HepG2 (cell line): ENCODE measurements at regions not wholly inside any gene's neighbourhood (a gene's known extent, or its start where the extent isn't known, plus 50 kb on each side); places are given as distances from the start of the nearest gene placed in this dataset.
"Not testable (repeated sequence)": the region's sequence is repeated elsewhere in the genome, so short reads cannot be mapped to it uniquely, and the experiment has no call there.

Source experiments
- ATAC-seq: fragments of 200-7000 bp; cut with Tn5 transposase; 3 replicates; pipeline ENCODE4 v1.9.1; 2020; ENCODE audit warnings: mild to moderate bottlenecking, moderate library complexity
- BruUV-seq: library from RNA; stranded (reverse); fragments of 400-500 nt; replicated peaks from 2 replicates; lab custom pipeline; 2021; lab: Mats Ljungman, UMichigan
- CTCF ChIA-PET: fragments of 300-600 bp; formaldehyde crosslinking; extraction: SDS; loops from one replicate; lab custom pipeline; 2021; ENCODE audit warnings: low total read pairs, inconsistent platforms, low intra/inter-chr PET ratio; lab: Yijun Ruan, JAX
- POLR2A ChIA-PET: fragments of 350-600 bp; sonication (Branson Sonifier 250); formaldehyde crosslinking; loops from one replicate; lab custom pipeline; 2020; ENCODE audit warnings: antibody characterized with exemption, inconsistent platforms; lab: Yijun Ruan, JAX
- DNase-seq: peaks from one replicate; pipeline ENCODE4 v3.0.0-alpha.2; 2015; ENCODE audit warnings: low spot score
- FAIRE-seq: peaks from 3 replicates; lab custom pipeline; 2011; peaks lifted over from hg19 to GRCh38; lab: Jason Lieb, UNC
- H2AFZ ChIP-seq: one replicate; pipeline ENCODE4 v1.6.1; 2011; ENCODE audit warnings: low read length, inconsistent platforms
- H3K27ac ChIP-seq: fragments of 300-600 bp; 3 replicates; pipeline ENCODE4 v1.8.0; 2011; ENCODE audit warnings: mixed run types, mild to moderate bottlenecking, mixed read lengths, low read length, inconsistent platforms; ENCODE audit not compliant: insufficient read depth; ENCODE audit errors: extremely low read length
- H3K27me3 ChIP-seq, 2 experiments: fragments of 200-600 bp in 1 of 2; 2 replicates in 1 of 2; 3 replicates in 1 of 2; pipeline versions ENCODE4 v1.6.0 to v1.8.0; 2011; ENCODE audit warnings: low read length in 2 of 2, mild to moderate bottlenecking in 2 of 2, moderate library complexity in 2 of 2, inconsistent platforms in 1 of 2; ENCODE audit not compliant: insufficient read depth in 2 of 2, control insufficient read depth in 1 of 2
- H3K36me3 ChIP-seq, 2 experiments: fragments of 200-600 bp in 1 of 2; replicated peaks in 1 of 2; 2 replicates in 1 of 2; 3 replicates in 1 of 2; pipeline versions ENCODE4 v1.5.1 to v1.8.0; 2011; ENCODE audit warnings: low read length in 2 of 2, inconsistent platforms in 1 of 2; ENCODE audit not compliant: insufficient read depth in 2 of 2, control insufficient read depth in 1 of 2
- H3K4me1 ChIP-seq: 2 replicates; pipeline ENCODE4 v1.5.1; 2012; ENCODE audit warnings: low read length, inconsistent platforms; ENCODE audit not compliant: insufficient read depth
- H3K4me2 ChIP-seq: 2 replicates; pipeline ENCODE4 v1.6.0; 2011; ENCODE audit warnings: low read depth, low read length, inconsistent platforms
- H3K4me3 ChIP-seq, 3 experiments: fragments of 200-600 bp in 1 of 3; sonication (generic), shearing (Covaris generic) in 1 of 3; replicated peaks in 1 of 3; 2 replicates each; pipeline ENCODE4 v1.5.1; 2011 to 2016; ENCODE audit warnings: low read length in 3 of 3, inconsistent platforms in 2 of 3, low read depth in 2 of 3, mild to moderate bottlenecking in 2 of 3, control low read depth in 1 of 3, mixed read lengths in 1 of 3; ENCODE audit not compliant: insufficient read depth in 1 of 3
- H3K79me2 ChIP-seq: one replicate; pipeline ENCODE4 v1.6.1; 2011; ENCODE audit warnings: low read length, inconsistent platforms; ENCODE audit not compliant: insufficient read depth
- H3K9ac ChIP-seq: 2 replicates; pipeline ENCODE4 v1.6.0; 2011; ENCODE audit warnings: mild to moderate bottlenecking, low read depth, low read length, inconsistent platforms; ENCODE audit not compliant: insufficient read depth
- H3K9me3 ChIP-seq: 2 replicates; pipeline ENCODE4 v1.5.1; 2012; ENCODE audit warnings: mild to moderate bottlenecking, low read length
- H4K20me1 ChIP-seq: 2 replicates; pipeline ENCODE4 v1.6.0; 2011; ENCODE audit warnings: inconsistent platforms, mild to moderate bottlenecking, low read length, moderate library complexity; ENCODE audit not compliant: insufficient read depth
- CBX2 ChIP-seq, 2 experiments: fragments of 200-600 bp in 1 of 2; sonication (generic); formaldehyde crosslinking in 1 of 2; IDR thresholded peaks; 2 replicates each; pipeline versions ENCODE4 v1.7.0 to v1.8.1; 2018 to 2022; ENCODE audit warnings: low read depth in 2 of 2, low read length in 1 of 2, mild to moderate bottlenecking in 1 of 2, missing genetic modification reagents in 1 of 2
- SALL2 ChIP-seq: sonication (generic); formaldehyde crosslinking; IDR thresholded peaks from 2 replicates; pipeline ENCODE4 v1.8.1; 2023; ENCODE audit warnings: mild to moderate bottlenecking, missing genetic modification reagents, inconsistent platforms
- ZKSCAN5 ChIP-seq: sonication (generic); formaldehyde crosslinking; IDR thresholded peaks from 2 replicates; pipeline ENCODE4 v1.5.1; 2020; ENCODE audit warnings: mild to moderate bottlenecking, missing genetic modification reagents
- ZNF234 ChIP-seq: sonication (generic); formaldehyde crosslinking; conservative IDR thresholded peaks from 2 replicates; pipeline ENCODE4 v1.5.1; 2020; ENCODE audit warnings: mild to moderate bottlenecking, missing genetic modification reagents
- WGBS: methylation state at CpG from one replicate; pipeline ENCODE4 v1.1.6; 2017; ENCODE audit warnings: low lambda C conversion rate; 5-methylcytosine and 5-hydroxymethylcytosine counted together
- in situ Hi-C: cut with HindIII; loops from 2 replicates; pipeline ENCODE4 v1.10.0; 2017; ENCODE audit warnings: low pct_unique_long_range_greater_than_20kb; ENCODE audit not compliant: extremely low pct_ligation_motif_present
- intact Hi-C: fragments of 100-400 bp; cut with micrococcal nuclease; formaldehyde crosslinking; loops from one replicate; pipeline ENCODE4 v1.10.0; 2022; ENCODE audit not compliant: unreplicated experiment
- TF ChIP-seq, protein P1 (sequence below): sonication (generic); formaldehyde crosslinking; IDR thresholded peaks from 2 replicates; pipeline ENCODE4 v1.4.0; 2020; ENCODE audit warnings: missing genetic modification reagents, borderline replicate concordance

GRCh38 chr20:56920041-56920440 is 290.9 kb downstream of the TFAP2C start:
- intact Hi-C loops, H2AFZ ChIP-seq, in situ Hi-C loops, H3K27ac ChIP-seq, POLR2A ChIA-PET, H3K4me1 ChIP-seq, H3K4me2 ChIP-seq, CTCF ChIA-PET, DNase-seq, FAIRE-seq, BruUV-seq, H3K4me3 ChIP-seq, H3K9ac ChIP-seq, H3K36me3 ChIP-seq, H3K9me3 ChIP-seq, H4K20me1 ChIP-seq, ATAC-seq, H3K79me2 ChIP-seq: not testable (repeated sequence)
- 9% methylated on average over 4 of the region's 4 CpGs for WGBS
- peaks cover 3 to 50% of the 10 kb centered on the region in 2 experiments; a peak in 4 of 5 replicates for H3K27me3 ChIP-seq

- no peak overlapping the region for H3K9ac ChIP-seq
- no peak overlapping the region for H3K27ac ChIP-seq
- ATAC-seq (no peak), DNase-seq (no peak), FAIRE-seq (no peak)
- TF ChIP-seq ZNF234 (CRISPR knock-in tag) (no peak), ZKSCAN5 (CRISPR knock-in tag) (no peak), CBX2 (IDR thresholded peaks at IDR 0.05; ENCODE audit: low read depth, low read length) (no peak), CBX2 (CRISPR knock-in tag; IDR thresholded peaks at IDR 0.05; ENCODE audit: low read depth) (no peak), SALL2 (CRISPR knock-in tag) (no peak)
- TF ChIP-seq, protein P1, sequence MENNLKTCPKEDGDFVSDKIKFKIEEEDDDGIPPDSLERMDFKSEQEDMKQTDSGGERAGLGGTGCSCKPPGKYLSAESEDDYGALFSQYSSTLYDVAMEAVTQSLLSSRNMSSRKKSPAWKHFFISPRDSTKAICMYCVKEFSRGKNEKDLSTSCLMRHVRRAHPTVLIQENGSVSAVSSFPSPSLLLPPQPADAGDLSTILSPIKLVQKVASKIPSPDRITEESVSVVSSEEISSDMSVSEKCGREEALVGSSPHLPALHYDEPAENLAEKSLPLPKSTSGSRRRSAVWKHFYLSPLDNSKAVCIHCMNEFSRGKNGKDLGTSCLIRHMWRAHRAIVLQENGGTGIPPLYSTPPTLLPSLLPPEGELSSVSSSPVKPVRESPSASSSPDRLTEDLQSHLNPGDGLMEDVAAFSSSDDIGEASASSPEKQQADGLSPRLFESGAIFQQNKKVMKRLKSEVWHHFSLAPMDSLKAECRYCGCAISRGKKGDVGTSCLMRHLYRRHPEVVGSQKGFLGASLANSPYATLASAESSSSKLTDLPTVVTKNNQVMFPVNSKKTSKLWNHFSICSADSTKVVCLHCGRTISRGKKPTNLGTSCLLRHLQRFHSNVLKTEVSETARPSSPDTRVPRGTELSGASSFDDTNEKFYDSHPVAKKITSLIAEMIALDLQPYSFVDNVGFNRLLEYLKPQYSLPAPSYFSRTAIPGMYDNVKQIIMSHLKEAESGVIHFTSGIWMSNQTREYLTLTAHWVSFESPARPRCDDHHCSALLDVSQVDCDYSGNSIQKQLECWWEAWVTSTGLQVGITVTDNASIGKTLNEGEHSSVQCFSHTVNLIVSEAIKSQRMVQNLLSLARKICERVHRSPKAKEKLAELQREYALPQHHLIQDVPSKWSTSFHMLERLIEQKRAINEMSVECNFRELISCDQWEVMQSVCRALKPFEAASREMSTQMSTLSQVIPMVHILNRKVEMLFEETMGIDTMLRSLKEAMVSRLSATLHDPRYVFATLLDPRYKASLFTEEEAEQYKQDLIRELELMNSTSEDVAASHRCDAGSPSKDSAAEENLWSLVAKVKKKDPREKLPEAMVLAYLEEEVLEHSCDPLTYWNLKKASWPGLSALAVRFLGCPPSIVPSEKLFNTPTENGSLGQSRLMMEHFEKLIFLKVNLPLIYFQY (CRISPR knock-in tag) = no peak
- 19% methylated on average over 9 of the region's 9 CpGs for WGBS
- H3K36me3 ChIP-seq = no peaks in the 10 kb centered on the region
- H3K4me3 ChIP-seq = no peak overlapping the region
- BruUV-seq = no TSS peak
- H3K4me2 ChIP-seq = no peak overlapping the region
- in situ Hi-C loops = no loop called here
- ChIA-PET CTCF (no interaction called here), POLR2A (no interaction called here)
- intact Hi-C loops = no loop called here
- H2AFZ ChIP-seq = no peak overlapping the region
- H3K9me3 ChIP-seq = no peaks in the 10 kb centered on the region
- H4K20me1 ChIP-seq = no peaks in the 10 kb centered on the region
- H3K79me2 ChIP-seq = no peaks in the 10 kb centered on the region
- H3K27me3 ChIP-seq = peaks cover 6 to 57% of the 10 kb centered on the region in 2 experiments
- no peaks in the 10 kb centered on the region for H3K4me1 ChIP-seq
Observed at GRCh38 chr20:56922497-56922896, 293.4 kb downstream of the TFAP2C start.
